IPS-NIHi11 (cell line): ENCODE measurements at regions not wholly inside any gene's neighbourhood (a gene's known extent, or its start where the extent isn't known, plus 50 kb on each side); places are given as distances from the start of the nearest gene placed in this dataset.

Source experiments
- DNase-seq: peaks from one replicate; pipeline ENCODE4 v3.0.0; 2012; ENCODE audit warnings: mixed read lengths, low spot score

DNA sequence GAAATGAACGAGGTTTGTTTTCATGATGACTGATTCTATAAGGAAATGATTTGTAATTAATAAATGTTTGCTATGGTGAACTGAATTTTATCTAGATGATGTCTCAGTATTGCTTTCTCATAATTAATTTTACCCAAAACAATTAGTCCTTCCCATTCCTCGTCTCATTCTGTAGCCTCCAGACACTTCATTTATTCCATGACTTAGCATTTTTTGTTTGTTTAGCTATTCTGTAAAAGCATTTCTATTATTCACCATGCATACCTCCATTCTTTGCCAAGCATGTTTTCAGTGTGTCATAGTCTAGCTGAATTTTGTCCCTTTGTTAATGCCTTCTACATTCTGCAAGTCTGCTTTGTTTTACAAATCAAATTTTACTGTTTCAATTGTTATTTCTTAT, 137.4 kb upstream of the RPL10L start:
- no peak for DNase-seq

- no peak for DNase-seq
Observed at GRCh38 chr14:46782281-46782680, 130.7 kb upstream of the RPL10L start.

- DNase-seq, result no peak
Observed at GRCh38 chr14:46769292-46769691, 117.7 kb upstream of the RPL10L start.

DNA sequence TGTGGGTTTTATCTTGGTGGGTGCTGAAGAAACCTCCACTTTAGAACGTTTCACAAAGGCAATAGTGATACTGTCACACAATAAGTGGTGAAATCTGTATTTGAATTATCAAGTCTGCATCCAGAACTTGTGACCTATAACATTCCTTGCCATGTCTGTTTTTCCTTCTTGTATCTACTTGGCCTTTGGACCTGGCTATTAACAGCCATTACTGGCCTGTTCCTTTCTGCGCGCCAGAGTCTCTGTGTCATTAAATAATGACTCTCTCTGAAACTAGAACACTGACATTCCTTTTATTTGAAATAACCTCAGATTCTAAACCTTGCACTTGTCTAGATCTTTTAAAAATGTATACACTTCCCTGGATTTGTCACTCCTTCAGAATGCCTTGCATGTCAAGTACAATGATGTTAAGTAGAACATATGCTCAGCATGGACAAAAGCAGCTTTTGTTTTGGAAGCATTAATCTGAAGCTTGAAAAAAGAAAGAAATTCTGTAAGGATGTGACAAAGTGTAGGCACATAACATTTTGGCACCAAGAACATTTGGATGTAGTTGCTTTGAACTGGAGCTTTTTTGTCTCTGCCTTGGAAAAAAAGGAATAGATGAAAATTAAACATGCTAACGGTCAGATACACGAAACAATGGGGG, 95.5 kb upstream of the RPL10L start:
- DNase-seq, result no peak

- no peak for DNase-seq
Observed at GRCh38 chr14:46734286-46734685, 82.7 kb upstream of the RPL10L start.

DNA sequence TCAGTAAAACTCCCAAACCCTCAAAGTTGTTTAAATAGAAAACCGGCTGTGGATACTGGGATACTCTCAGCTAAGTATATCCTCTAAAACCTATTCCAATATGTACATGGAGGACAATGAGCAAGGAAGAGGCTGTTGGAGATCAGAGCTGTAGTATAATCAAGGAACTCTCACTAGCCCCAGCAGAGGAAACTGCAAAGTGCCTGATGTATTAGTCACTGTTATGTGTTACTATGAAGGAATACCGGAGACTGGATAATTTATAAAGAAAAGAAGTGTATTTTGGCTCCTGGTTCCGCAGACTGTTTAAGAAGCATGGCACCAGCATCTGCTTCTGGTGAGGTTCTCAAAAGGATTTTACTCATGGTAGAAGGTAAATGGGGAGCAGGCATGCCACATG, 65.6 kb upstream of the RPL10L start:
- peak; percentile 6 for DNase-seq
